ENCODE measurements at regions not wholly inside any gene's neighbourhood (a gene's known extent, or its start where the extent isn't known, plus 50 kb on each side); places are given as distances from the start of the nearest gene placed in this dataset.

DNA sequence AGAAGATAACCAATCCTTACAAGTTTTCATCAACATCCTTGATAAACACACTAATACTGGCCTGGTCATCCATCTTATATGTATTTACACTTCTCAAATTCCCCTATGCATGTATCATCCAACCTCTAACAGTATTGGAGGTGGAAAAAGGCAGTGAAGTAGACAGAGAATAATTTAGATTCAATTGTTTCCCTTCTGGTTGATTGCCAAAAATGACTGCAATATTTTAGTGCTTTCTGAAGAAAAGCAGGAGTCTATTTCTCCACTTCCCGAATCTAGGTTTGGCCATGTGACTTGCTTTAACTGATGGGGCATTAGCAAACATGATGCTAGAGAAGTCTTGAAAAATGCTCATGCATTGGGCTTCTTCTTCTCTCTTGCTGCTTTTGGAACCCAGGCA is 78.3 kb upstream of the METAP2 start:
- Histone ChIP-seq H3K27me3 (ENCODE audit: control insufficient read depth, insufficient read depth, low read length) (peaks cover 2% of the 10 kb centered on the region; the same call in 1 of the 2 replicates), H3K9me3 (ENCODE audit: control insufficient read depth, insufficient read depth, low read depth, low read length) (peaks cover 8% of the 10 kb centered on the region; the same call in 1 of the 2 replicates), H3K4me1 (ENCODE audit: control insufficient read depth, insufficient read depth, low read length) (no peaks in the 10 kb centered on the region), H3K36me3 (ENCODE audit: control insufficient read depth, insufficient read depth, low read length) (no peaks in the 10 kb centered on the region), H3K27ac (ENCODE audit: low read length) (no peak overlapping the region), H3K4me3 (ENCODE audit: low read depth in 2 of 2, low read length in 2 of 2) (no peak overlapping the region)
- POLR2A ChIA-PET = no interaction called here
- in situ Hi-C loops (cut with HindIII; ENCODE audit: low pct_unique_long_range_greater_than_20kb, low sequenced_read_pairs) (no loop called here), intact Hi-C loops (cut with micrococcal nuclease; ENCODE audit: unreplicated experiment) (no loop called here)
- BruUV-seq (replicated peaks) = no TSS peak
- no peak for TF ChIP-seq SIN3A (IDR thresholded peaks at IDR 0.05; ENCODE audit: borderline replicate concordance, insufficient read depth, low read depth, low read length)
- no peak for TF ChIP-seq TCF7L2 (IDR thresholded peaks at IDR 0.05; ENCODE audit: low read depth, low read length)
- ATAC-seq = no peak
- DNase-seq (ENCODE audit: low read depth, low spot score) = no peak
- CTCF ChIA-PET = no interaction called here

DNA sequence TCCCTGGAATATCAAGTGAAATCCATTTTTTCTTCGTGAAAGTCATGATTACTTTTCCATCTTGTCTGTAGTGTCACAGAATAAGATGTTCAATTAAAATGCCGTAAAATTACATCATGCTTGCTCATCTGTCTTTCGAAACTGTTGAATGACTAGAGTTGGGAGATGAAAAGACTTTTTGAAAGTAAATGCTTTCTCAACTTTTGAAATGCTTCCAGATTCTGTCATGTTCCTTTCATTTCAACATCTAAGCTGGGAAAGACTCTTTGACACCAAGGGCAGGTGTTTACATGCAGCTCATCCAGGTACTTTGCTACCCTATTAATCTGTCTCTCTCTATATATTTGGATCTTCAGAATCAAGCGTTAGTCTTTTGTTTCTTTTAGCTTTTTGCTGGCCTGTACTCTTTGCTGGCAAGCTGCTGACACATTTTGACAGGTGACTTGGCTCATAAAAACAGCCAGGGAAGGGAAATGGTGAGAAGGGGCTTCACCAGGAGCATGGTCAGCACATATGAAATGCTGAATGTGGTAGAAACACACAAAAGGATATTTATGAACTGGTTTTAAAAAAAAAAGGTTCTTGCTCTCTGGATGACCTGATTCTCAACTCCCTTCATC is 77.0 kb upstream of the METAP2 start:
- peaks cover 2% of the 10 kb centered on the region; the same call in 1 of the 2 replicates for H3K27me3 ChIP-seq (ENCODE audit: control insufficient read depth, insufficient read depth, low read length)
- in situ Hi-C loops (cut with HindIII; ENCODE audit: low pct_unique_long_range_greater_than_20kb, low sequenced_read_pairs) (no loop called here), intact Hi-C loops (cut with micrococcal nuclease; ENCODE audit: unreplicated experiment) (no loop called here)
- ChIA-PET CTCF (no interaction called here), POLR2A (no interaction called here)
- H3K4me1 ChIP-seq (ENCODE audit: control insufficient read depth, insufficient read depth, low read length) = no peaks in the 10 kb centered on the region
- DNase-seq (ENCODE audit: low read depth, low spot score) (no peak), ATAC-seq (no peak)
- no peak overlapping the region for H3K27ac ChIP-seq (ENCODE audit: low read length)
- TF ChIP-seq, protein P1, sequence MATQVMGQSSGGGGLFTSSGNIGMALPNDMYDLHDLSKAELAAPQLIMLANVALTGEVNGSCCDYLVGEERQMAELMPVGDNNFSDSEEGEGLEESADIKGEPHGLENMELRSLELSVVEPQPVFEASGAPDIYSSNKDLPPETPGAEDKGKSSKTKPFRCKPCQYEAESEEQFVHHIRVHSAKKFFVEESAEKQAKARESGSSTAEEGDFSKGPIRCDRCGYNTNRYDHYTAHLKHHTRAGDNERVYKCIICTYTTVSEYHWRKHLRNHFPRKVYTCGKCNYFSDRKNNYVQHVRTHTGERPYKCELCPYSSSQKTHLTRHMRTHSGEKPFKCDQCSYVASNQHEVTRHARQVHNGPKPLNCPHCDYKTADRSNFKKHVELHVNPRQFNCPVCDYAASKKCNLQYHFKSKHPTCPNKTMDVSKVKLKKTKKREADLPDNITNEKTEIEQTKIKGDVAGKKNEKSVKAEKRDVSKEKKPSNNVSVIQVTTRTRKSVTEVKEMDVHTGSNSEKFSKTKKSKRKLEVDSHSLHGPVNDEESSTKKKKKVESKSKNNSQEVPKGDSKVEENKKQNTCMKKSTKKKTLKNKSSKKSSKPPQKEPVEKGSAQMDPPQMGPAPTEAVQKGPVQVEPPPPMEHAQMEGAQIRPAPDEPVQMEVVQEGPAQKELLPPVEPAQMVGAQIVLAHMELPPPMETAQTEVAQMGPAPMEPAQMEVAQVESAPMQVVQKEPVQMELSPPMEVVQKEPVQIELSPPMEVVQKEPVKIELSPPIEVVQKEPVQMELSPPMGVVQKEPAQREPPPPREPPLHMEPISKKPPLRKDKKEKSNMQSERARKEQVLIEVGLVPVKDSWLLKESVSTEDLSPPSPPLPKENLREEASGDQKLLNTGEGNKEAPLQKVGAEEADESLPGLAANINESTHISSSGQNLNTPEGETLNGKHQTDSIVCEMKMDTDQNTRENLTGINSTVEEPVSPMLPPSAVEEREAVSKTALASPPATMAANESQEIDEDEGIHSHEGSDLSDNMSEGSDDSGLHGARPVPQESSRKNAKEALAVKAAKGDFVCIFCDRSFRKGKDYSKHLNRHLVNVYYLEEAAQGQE (IDR thresholded peaks at IDR 0.05; ENCODE audit: insufficient read depth in 1 of 2, low read depth in 2 of 2, low read length in 1 of 2) = no peak
- TF ChIP-seq, protein P2, sequence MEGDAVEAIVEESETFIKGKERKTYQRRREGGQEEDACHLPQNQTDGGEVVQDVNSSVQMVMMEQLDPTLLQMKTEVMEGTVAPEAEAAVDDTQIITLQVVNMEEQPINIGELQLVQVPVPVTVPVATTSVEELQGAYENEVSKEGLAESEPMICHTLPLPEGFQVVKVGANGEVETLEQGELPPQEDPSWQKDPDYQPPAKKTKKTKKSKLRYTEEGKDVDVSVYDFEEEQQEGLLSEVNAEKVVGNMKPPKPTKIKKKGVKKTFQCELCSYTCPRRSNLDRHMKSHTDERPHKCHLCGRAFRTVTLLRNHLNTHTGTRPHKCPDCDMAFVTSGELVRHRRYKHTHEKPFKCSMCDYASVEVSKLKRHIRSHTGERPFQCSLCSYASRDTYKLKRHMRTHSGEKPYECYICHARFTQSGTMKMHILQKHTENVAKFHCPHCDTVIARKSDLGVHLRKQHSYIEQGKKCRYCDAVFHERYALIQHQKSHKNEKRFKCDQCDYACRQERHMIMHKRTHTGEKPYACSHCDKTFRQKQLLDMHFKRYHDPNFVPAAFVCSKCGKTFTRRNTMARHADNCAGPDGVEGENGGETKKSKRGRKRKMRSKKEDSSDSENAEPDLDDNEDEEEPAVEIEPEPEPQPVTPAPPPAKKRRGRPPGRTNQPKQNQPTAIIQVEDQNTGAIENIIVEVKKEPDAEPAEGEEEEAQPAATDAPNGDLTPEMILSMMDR (IDR thresholded peaks at IDR 0.05) = no peak
- TF ChIP-seq POLR2AphosphoS5 (IDR thresholded peaks at IDR 0.05; ENCODE audit: low read depth, low read length) (no peak), SIN3A (IDR thresholded peaks at IDR 0.05; ENCODE audit: borderline replicate concordance, insufficient read depth, low read depth, low read length) (no peak), TCF7L2 (IDR thresholded peaks at IDR 0.05; ENCODE audit: low read depth, low read length) (no peak)
- peaks cover 8% of the 10 kb centered on the region; the same call in 1 of the 2 replicates for H3K9me3 ChIP-seq (ENCODE audit: control insufficient read depth, insufficient read depth, low read depth, low read length)
- no peak overlapping the region for H3K4me3 ChIP-seq (ENCODE audit: low read depth in 2 of 2, low read length in 2 of 2)
- no peaks in the 10 kb centered on the region for H3K36me3 ChIP-seq (ENCODE audit: control insufficient read depth, insufficient read depth, low read length)
- no TSS peak for BruUV-seq (replicated peaks)

GRCh38 chr12:95397571-95397970 is 76.4 kb upstream of the METAP2 start:
- ChIA-PET POLR2A (no interaction called here), CTCF (no interaction called here)
- DNase-seq (ENCODE audit: low read depth, low spot score) = no peak
- Histone ChIP-seq H3K27ac (ENCODE audit: low read length) (no peak overlapping the region), H3K9me3 (ENCODE audit: control insufficient read depth, insufficient read depth, low read depth, low read length) (peaks cover 8% of the 10 kb centered on the region; the same call in 1 of the 2 replicates), H3K36me3 (ENCODE audit: control insufficient read depth, insufficient read depth, low read length) (no peaks in the 10 kb centered on the region), H3K27me3 (ENCODE audit: control insufficient read depth, insufficient read depth, low read length) (peaks cover 2% of the 10 kb centered on the region; the same call in 1 of the 2 replicates), H3K4me3 (ENCODE audit: low read depth in 2 of 2, low read length in 2 of 2) (no peak overlapping the region), H3K4me1 (ENCODE audit: control insufficient read depth, insufficient read depth, low read length) (no peaks in the 10 kb centered on the region)
- no peak for TF ChIP-seq TCF7L2 (IDR thresholded peaks at IDR 0.05; ENCODE audit: low read depth, low read length)
- TF ChIP-seq, protein P1 (IDR thresholded peaks at IDR 0.05; ENCODE audit: insufficient read depth in 1 of 2, low read depth in 2 of 2, low read length in 1 of 2) = no peak
- no peak for TF ChIP-seq SIN3A (IDR thresholded peaks at IDR 0.05; ENCODE audit: borderline replicate concordance, insufficient read depth, low read depth, low read length)
- TF ChIP-seq, protein P2 (IDR thresholded peaks at IDR 0.05) = no peak
- TF ChIP-seq POLR2AphosphoS5 (IDR thresholded peaks at IDR 0.05; ENCODE audit: low read depth, low read length) = no peak
- intact Hi-C loops (cut with micrococcal nuclease; ENCODE audit: unreplicated experiment) = no loop called here
- ATAC-seq = no peak
- in situ Hi-C loops (cut with HindIII; ENCODE audit: low pct_unique_long_range_greater_than_20kb, low sequenced_read_pairs) = no loop called here
- no TSS peak for BruUV-seq (replicated peaks)

Data from Panc1 (cell line).